NCI-H526 treated with DMSO at 0.1 percent for 48 hours (cell line): ENCODE measurements at regions not wholly inside any gene's neighbourhood (a gene's known extent, or its start where the extent isn't known, plus 50 kb on each side); places are given as distances from the start of the nearest gene placed in this dataset.

Experiments used
- DNase-seq: peaks from one replicate; lab custom pipeline; 2025; lab: John Stamatoyannopoulos, UW

- no peak for DNase-seq
Observed at GRCh38 chr22:48982321-48982905, 845.3 kb downstream of the BRD1 start.

GRCh38 chr22:48981371-48982061 is 846.2 kb downstream of the BRD1 start:
- no peak for DNase-seq

GRCh38 chr22:48980918-48981317 is 846.8 kb downstream of the BRD1 start:
- no peak for DNase-seq

- no peak for DNase-seq
Observed at GRCh38 chr22:48980409-48980808, 847.3 kb downstream of the BRD1 start.

GRCh38 chr22:48979482-48979881 is 848.2 kb downstream of the BRD1 start:
- no peak for DNase-seq

GRCh38 chr22:48976556-48977535 is 850.8 kb downstream of the BRD1 start:
- no peak for DNase-seq

- DNase-seq = no peak
Observed at GRCh38 chr22:48975886-48976285, 851.8 kb downstream of the BRD1 start.

GRCh38 chr22:48975316-48975741 is 852.3 kb downstream of the BRD1 start:
- no peak for DNase-seq

GRCh38 chr22:48974443-48975315 is 853.0 kb downstream of the BRD1 start:
- no peak for DNase-seq

GRCh38 chr22:48973694-48974041 is 854.0 kb downstream of the BRD1 start:
- DNase-seq = no peak

- no peak for DNase-seq
Observed at GRCh38 chr22:48972979-48973693, 854.5 kb downstream of the BRD1 start.

GRCh38 chr22:48968201-48968959 is 859.3 kb downstream of the BRD1 start:
- no peak for DNase-seq

GRCh38 chr22:48963405-48963804 is 864.3 kb downstream of the BRD1 start:
- DNase-seq = no peak

- DNase-seq = no peak
Observed at GRCh38 chr22:48961705-48962104, 866.0 kb downstream of the BRD1 start.

GRCh38 chr22:48960980-48961660 is 866.6 kb downstream of the BRD1 start:
- no peak for DNase-seq

GRCh38 chr22:48960576-48960975 is 867.1 kb downstream of the BRD1 start:
- DNase-seq = no peak

- DNase-seq = no peak
Observed at GRCh38 chr22:48959496-48959895, 868.2 kb downstream of the BRD1 start.

GRCh38 chr22:48957987-48958321 is 869.7 kb downstream of the BRD1 start:
- no peak for DNase-seq

- DNase-seq = no peak
Observed at GRCh38 chr22:48957311-48957986, 870.2 kb downstream of the BRD1 start.
